ENCODE measurements at regions not wholly inside any gene's neighbourhood (a gene's known extent, or its start where the extent isn't known, plus 50 kb on each side); places are given as distances from the start of the nearest gene placed in this dataset.
A peak's percentile ranks its signal among the peaks of the same experiment; 100 is the strongest.
"Not testable (repeated sequence)": the region's sequence is repeated elsewhere in the genome, so short reads cannot be mapped to it uniquely, and the experiment has no call there.

DNA sequence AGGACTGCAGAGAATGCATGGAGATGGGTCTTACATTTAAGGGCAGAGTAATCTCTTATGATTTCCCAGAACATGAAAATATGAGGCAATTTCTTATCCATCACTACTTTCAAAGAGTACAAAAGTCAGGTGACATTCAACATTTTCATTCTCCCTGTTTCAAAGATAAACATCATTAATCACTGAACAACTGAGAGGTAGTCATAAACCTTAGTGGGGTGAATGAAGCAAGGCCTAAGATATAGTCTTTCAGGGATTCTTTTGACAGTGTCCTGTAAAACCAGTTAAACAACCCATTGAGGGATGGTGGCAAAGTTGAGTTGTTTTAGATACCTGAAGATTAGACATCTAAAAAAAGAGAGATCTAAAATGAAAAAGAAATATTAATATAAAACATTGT lies 271.6 kb upstream of the CBLB start:
- no peak overlapping the region for H3K18ac ChIP-seq (ENCODE audit: low read length)
- no peak overlapping the region for H2AK5ac ChIP-seq (ENCODE audit: low read length)
- peak in 1 of 2 donors; percentile 55 for DNase-seq
- no peak overlapping the region for H2AFZ ChIP-seq (ENCODE audit: insufficient read depth, low read length, poor library complexity)
- H2BK120ac ChIP-seq (ENCODE audit: insufficient read depth, low read length, poor library complexity): no peak overlapping the region
- H4K91ac ChIP-seq (ENCODE audit: low read depth, low read length): no peak overlapping the region
- H3K4me1 ChIP-seq (ENCODE audit: control insufficient read depth in 1 of 2, insufficient read depth in 2 of 2, low read length in 2 of 2): no peaks in the 10 kb centered on the region
- H3K36me3 ChIP-seq (ENCODE audit: control insufficient read depth in 1 of 2, insufficient read depth in 2 of 2, low read length in 2 of 2): no peaks in the 10 kb centered on the region
- H4K8ac ChIP-seq (ENCODE audit: low read depth, low read length): no peak overlapping the region
- no peak overlapping the region for H3K4ac ChIP-seq (ENCODE audit: low read depth, low read length)
- H3K4me3 ChIP-seq (ENCODE audit: low read depth, low read length): no peak overlapping the region
- H3K23ac ChIP-seq (ENCODE audit: low read length): no peak overlapping the region
- no peak overlapping the region for H2BK5ac ChIP-seq (ENCODE audit: low read depth, low read length, poor library complexity)
- H3K79me1 ChIP-seq (ENCODE audit: low read length): no peaks in the 10 kb centered on the region
- H3K27me3 ChIP-seq (ENCODE audit: insufficient read depth, low read length): no peaks in the 10 kb centered on the region
- no peak overlapping the region for H3K14ac ChIP-seq (ENCODE audit: low read length)
- H2BK12ac ChIP-seq (ENCODE audit: low read length): no peak overlapping the region
- H3K4me2 ChIP-seq (ENCODE audit: low read length): no peak overlapping the region
- no peak overlapping the region for H3K9ac ChIP-seq (ENCODE audit: low read length)
- H3K27ac ChIP-seq (ENCODE audit: low read depth, low read length): no peak overlapping the region
- no peak overlapping the region for H4K12ac ChIP-seq (ENCODE audit: low read depth, low read length)
- H3K79me2 ChIP-seq (ENCODE audit: control insufficient read depth, insufficient read depth, low read length, poor library complexity): no peaks in the 10 kb centered on the region
- H3K9me3 ChIP-seq (ENCODE audit: insufficient read depth, low read depth, low read length): no peaks in the 10 kb centered on the region

- no peak overlapping the region for H2BK5ac ChIP-seq (ENCODE audit: low read depth, low read length, poor library complexity)
- H3K9ac ChIP-seq (ENCODE audit: low read length): no peak overlapping the region
- H4K12ac ChIP-seq (ENCODE audit: low read depth, low read length): no peak overlapping the region
- H3K79me2 ChIP-seq (ENCODE audit: control insufficient read depth, insufficient read depth, low read length, poor library complexity): no peaks in the 10 kb centered on the region
- H3K27me3 ChIP-seq (ENCODE audit: insufficient read depth, low read length): no peaks in the 10 kb centered on the region
- H2BK120ac ChIP-seq (ENCODE audit: insufficient read depth, low read length, poor library complexity): no peak overlapping the region
- H2BK12ac ChIP-seq (ENCODE audit: low read length): no peak overlapping the region
- no peak overlapping the region for H3K27ac ChIP-seq (ENCODE audit: low read depth, low read length)
- no peak overlapping the region for H3K18ac ChIP-seq (ENCODE audit: low read length)
- no peak for DNase-seq
- H3K36me3 ChIP-seq (ENCODE audit: control insufficient read depth in 1 of 2, insufficient read depth in 2 of 2, low read length in 2 of 2): no peaks in the 10 kb centered on the region
- no peak overlapping the region for H3K14ac ChIP-seq (ENCODE audit: low read length)
- H3K23ac ChIP-seq (ENCODE audit: low read length): no peak overlapping the region
- no peak overlapping the region for H3K4me3 ChIP-seq (ENCODE audit: low read depth, low read length)
- no peak overlapping the region for H2AK5ac ChIP-seq (ENCODE audit: low read length)
- no peak overlapping the region for H4K91ac ChIP-seq (ENCODE audit: low read depth, low read length)
- H3K9me3 ChIP-seq (ENCODE audit: insufficient read depth, low read depth, low read length): peaks cover 3% of the 10 kb centered on the region
- no peaks in the 10 kb centered on the region for H3K4me1 ChIP-seq (ENCODE audit: control insufficient read depth in 1 of 2, insufficient read depth in 2 of 2, low read length in 2 of 2)
- H3K4ac ChIP-seq (ENCODE audit: low read depth, low read length): no peak overlapping the region
- no peaks in the 10 kb centered on the region for H3K79me1 ChIP-seq (ENCODE audit: low read length)
- WGBS (ENCODE audit: extremely low coverage, insufficient coverage, insufficient read length): no CpG with 5 or more reads among the region's 2 CpGs
- H4K8ac ChIP-seq (ENCODE audit: low read depth, low read length): no peak overlapping the region
- no peak overlapping the region for H3K4me2 ChIP-seq (ENCODE audit: low read length)
- no peak overlapping the region for H2AFZ ChIP-seq (ENCODE audit: insufficient read depth, low read length, poor library complexity)
Measured at GRCh38 chr3:106144030-106144429, 275.2 kb upstream of the CBLB start.

DNA sequence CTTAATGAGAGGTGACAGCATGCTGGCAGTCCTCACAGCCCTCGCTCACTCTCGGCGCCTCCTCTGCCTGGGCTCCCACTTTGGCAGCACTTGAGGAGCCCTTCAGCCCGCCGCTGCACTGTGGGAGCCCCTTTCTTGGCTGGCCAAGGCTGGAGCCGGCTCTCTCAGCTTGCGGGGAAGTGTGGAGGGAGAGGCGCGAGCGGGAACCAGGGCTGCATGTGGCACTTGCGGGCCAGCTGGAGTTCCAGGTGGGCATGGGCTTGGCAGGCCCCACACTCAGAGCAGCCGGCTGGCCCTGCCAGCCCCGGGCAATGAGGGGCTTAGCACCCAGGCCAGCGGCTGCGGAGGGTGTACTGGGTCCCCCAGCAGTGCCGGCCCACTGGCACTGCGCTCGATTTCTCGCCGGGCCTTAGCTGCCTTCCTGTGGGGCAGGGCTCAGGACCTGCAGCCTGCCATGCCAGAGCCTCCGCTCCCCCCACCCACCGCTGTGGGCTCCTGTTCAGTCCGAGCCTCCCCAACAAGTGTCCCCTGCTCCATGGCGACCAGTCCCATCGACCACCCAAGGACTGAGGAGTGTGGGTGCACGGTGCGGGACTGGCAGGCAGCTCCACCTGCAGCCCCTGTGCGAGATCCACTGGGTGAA lies 279.7 kb upstream of the CBLB start:
- not testable (repeated sequence) for H3K27ac ChIP-seq (ENCODE audit: low read depth, low read length); H3K9ac ChIP-seq (ENCODE audit: low read length); H3K79me2 ChIP-seq (ENCODE audit: control insufficient read depth, insufficient read depth, low read length, poor library complexity); H2AK5ac ChIP-seq (ENCODE audit: low read length); H4K91ac ChIP-seq (ENCODE audit: low read depth, low read length); H3K14ac ChIP-seq (ENCODE audit: low read length); H3K79me1 ChIP-seq (ENCODE audit: low read length); DNase-seq; H3K4ac ChIP-seq (ENCODE audit: low read depth, low read length); H4K8ac ChIP-seq (ENCODE audit: low read depth, low read length); H3K4me2 ChIP-seq (ENCODE audit: low read length); H3K23ac ChIP-seq (ENCODE audit: low read length); H3K27me3 ChIP-seq (ENCODE audit: insufficient read depth, low read length); H3K4me1 ChIP-seq (ENCODE audit: control insufficient read depth in 1 of 2, insufficient read depth in 2 of 2, low read length in 2 of 2); H3K9me3 ChIP-seq (ENCODE audit: insufficient read depth, low read depth, low read length); H3K36me3 ChIP-seq (ENCODE audit: control insufficient read depth in 1 of 2, insufficient read depth in 2 of 2, low read length in 2 of 2); H3K18ac ChIP-seq (ENCODE audit: low read length); H2AFZ ChIP-seq (ENCODE audit: insufficient read depth, low read length, poor library complexity); H2BK120ac ChIP-seq (ENCODE audit: insufficient read depth, low read length, poor library complexity); H2BK5ac ChIP-seq (ENCODE audit: low read depth, low read length, poor library complexity); H3K4me3 ChIP-seq (ENCODE audit: low read depth, low read length); H2BK12ac ChIP-seq (ENCODE audit: low read length); H4K12ac ChIP-seq (ENCODE audit: low read depth, low read length)
- WGBS (ENCODE audit: extremely low coverage, insufficient coverage, insufficient read length): no CpG with 5 or more reads among the region's 28 CpGs

- DNase-seq: no peak
- H3K9ac ChIP-seq (ENCODE audit: low read length): no peak overlapping the region
- H4K91ac ChIP-seq (ENCODE audit: low read depth, low read length): no peak overlapping the region
- no peak overlapping the region for H4K12ac ChIP-seq (ENCODE audit: low read depth, low read length)
- H3K9me3 ChIP-seq (ENCODE audit: insufficient read depth, low read depth, low read length): no peaks in the 10 kb centered on the region
- WGBS (ENCODE audit: extremely low coverage, insufficient coverage, insufficient read length): no CpG with 5 or more reads among the region's 3 CpGs
- no peak overlapping the region for H3K14ac ChIP-seq (ENCODE audit: low read length)
- H3K4me3 ChIP-seq (ENCODE audit: low read depth, low read length): no peak overlapping the region
- H3K36me3 ChIP-seq (ENCODE audit: control insufficient read depth in 1 of 2, insufficient read depth in 2 of 2, low read length in 2 of 2): no peaks in the 10 kb centered on the region
- no peak overlapping the region for H3K4me2 ChIP-seq (ENCODE audit: low read length)
- no peak overlapping the region for H2BK12ac ChIP-seq (ENCODE audit: low read length)
- no peaks in the 10 kb centered on the region for H3K79me2 ChIP-seq (ENCODE audit: control insufficient read depth, insufficient read depth, low read length, poor library complexity)
- H4K8ac ChIP-seq (ENCODE audit: low read depth, low read length): no peak overlapping the region
- no peak overlapping the region for H3K4ac ChIP-seq (ENCODE audit: low read depth, low read length)
- no peak overlapping the region for H3K23ac ChIP-seq (ENCODE audit: low read length)
- H2BK5ac ChIP-seq (ENCODE audit: low read depth, low read length, poor library complexity): no peak overlapping the region
- H3K27ac ChIP-seq (ENCODE audit: low read depth, low read length): no peak overlapping the region
- H3K4me1 ChIP-seq (ENCODE audit: control insufficient read depth in 1 of 2, insufficient read depth in 2 of 2, low read length in 2 of 2): no peaks in the 10 kb centered on the region
- H2BK120ac ChIP-seq (ENCODE audit: insufficient read depth, low read length, poor library complexity): no peak overlapping the region
- H2AFZ ChIP-seq (ENCODE audit: insufficient read depth, low read length, poor library complexity): no peak overlapping the region
- H3K27me3 ChIP-seq (ENCODE audit: insufficient read depth, low read length): no peaks in the 10 kb centered on the region
- no peak overlapping the region for H2AK5ac ChIP-seq (ENCODE audit: low read length)
- no peak overlapping the region for H3K18ac ChIP-seq (ENCODE audit: low read length)
- no peaks in the 10 kb centered on the region for H3K79me1 ChIP-seq (ENCODE audit: low read length)
Measured at GRCh38 chr3:106157411-106157810, 288.6 kb upstream of the CBLB start.

All from trophoblast cell (in vitro differentiated cells and primary cell).